ENCODE measurements at regions not wholly inside any gene's neighbourhood (a gene's known extent, or its start where the extent isn't known, plus 50 kb on each side); places are given as distances from the start of the nearest gene placed in this dataset.

DNA sequence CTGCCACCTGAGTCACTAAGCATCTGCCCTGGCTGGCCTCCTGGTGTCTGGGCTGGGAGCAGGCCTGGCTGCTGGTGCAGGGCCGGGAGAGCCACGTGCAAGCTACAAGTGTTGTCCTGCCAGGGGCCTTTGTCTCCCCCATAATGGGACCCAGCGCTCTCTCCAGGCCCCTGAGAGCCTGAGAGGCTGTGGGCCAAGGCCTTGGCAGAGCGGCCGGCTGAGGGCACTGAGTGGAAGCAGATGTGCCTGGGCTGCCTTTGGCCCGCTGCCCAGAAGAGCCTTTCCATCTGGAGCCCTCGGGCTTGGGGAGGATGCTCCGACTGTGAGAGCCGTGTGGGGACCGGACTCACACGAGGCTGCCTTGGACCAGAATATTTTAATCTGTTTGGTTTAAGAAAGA lies 185.5 kb downstream of the RGS3 start:
- TF ChIP-seq, protein P1, sequence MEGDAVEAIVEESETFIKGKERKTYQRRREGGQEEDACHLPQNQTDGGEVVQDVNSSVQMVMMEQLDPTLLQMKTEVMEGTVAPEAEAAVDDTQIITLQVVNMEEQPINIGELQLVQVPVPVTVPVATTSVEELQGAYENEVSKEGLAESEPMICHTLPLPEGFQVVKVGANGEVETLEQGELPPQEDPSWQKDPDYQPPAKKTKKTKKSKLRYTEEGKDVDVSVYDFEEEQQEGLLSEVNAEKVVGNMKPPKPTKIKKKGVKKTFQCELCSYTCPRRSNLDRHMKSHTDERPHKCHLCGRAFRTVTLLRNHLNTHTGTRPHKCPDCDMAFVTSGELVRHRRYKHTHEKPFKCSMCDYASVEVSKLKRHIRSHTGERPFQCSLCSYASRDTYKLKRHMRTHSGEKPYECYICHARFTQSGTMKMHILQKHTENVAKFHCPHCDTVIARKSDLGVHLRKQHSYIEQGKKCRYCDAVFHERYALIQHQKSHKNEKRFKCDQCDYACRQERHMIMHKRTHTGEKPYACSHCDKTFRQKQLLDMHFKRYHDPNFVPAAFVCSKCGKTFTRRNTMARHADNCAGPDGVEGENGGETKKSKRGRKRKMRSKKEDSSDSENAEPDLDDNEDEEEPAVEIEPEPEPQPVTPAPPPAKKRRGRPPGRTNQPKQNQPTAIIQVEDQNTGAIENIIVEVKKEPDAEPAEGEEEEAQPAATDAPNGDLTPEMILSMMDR (IDR thresholded peaks at IDR 0.05) = no peak
- no peak for TF ChIP-seq POLR2A (IDR thresholded peaks at IDR 0.05)
